Superior temporal gyrus (tissue), 1 donor: ENCODE measurements at regions not wholly inside any gene's neighbourhood (a gene's known extent, or its start where the extent isn't known, plus 50 kb on each side); places are given as distances from the start of the nearest gene placed in this dataset.

ENCODE experiments used
- DNase-seq: peaks from one replicate; pipeline ENCODE4 v3.0.0-alpha.2; 2016; ENCODE audit errors: extremely low spot score

- DNase-seq: peak; percentile 72
Measured at GRCh38 chr3:22937536-22937935, 265.6 kb upstream of the UBE2E2 start.

DNA sequence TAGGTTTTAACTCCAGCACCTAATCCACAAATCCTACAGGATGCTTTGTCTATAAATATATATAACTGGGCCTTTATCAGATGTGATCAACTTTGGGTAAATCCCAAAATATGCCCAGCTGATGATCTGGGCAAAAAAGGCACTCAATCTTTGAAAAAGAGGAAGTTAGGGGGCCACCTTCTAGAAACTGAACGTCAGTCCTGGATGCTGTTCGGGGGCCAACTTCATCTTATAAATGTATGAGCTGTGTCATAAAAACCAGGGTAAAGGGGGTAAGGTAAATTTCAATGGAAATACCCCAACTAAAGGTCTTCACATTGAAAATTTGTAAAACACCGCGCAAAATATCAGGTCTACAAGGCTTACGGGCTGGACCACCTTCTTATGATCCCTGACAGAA is 264.4 kb upstream of the UBE2E2 start:
- peak; percentile 20 for DNase-seq

- DNase-seq: peak; percentile 73
Measured at GRCh38 chr3:22939349-22939748, 263.8 kb upstream of the UBE2E2 start.

- no peak for DNase-seq
Measured at GRCh38 chr3:22940285-22940684, 262.8 kb upstream of the UBE2E2 start.

- no peak for DNase-seq
Measured at GRCh38 chr3:22942981-22943380, 260.1 kb upstream of the UBE2E2 start.

DNA sequence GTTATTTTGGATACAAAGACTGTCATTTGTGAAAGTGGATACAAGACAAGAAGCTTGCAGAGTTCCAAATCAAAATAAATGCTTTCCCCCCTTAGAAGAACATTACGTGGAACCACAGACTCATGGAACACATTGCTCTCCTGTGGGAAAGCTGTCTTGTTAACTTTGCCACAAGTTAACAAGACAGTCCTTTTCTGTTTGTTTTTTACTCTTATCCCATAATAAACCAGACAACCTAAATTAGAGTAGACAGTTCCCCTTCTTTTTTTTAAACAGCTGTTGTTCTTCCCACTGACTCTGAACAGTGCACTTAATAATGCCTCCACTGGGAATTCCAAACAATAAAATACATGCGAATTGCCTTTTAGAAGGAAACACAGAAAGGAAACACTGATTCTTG is 255.3 kb upstream of the UBE2E2 start:
- DNase-seq: no peak

DNA sequence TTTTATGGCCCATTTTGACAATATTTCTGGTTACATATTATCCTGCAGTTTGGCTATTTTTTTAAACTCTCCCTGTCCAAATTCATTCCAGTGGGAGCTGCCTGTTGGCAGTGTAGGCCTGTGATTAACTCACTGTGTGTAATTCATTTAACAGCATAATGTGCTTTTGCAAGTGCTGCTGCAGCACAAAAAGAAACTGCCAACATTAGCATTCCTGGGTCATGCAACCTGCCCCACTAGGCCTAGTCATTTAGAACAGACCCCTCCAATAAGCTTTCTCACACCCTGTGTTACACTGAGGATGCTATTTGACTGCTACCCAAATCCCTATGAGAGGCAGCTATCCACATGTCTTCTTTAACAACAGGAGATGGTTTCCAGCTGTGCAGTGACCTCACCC is 251.2 kb upstream of the UBE2E2 start:
- peak; percentile 37 for DNase-seq

DNA sequence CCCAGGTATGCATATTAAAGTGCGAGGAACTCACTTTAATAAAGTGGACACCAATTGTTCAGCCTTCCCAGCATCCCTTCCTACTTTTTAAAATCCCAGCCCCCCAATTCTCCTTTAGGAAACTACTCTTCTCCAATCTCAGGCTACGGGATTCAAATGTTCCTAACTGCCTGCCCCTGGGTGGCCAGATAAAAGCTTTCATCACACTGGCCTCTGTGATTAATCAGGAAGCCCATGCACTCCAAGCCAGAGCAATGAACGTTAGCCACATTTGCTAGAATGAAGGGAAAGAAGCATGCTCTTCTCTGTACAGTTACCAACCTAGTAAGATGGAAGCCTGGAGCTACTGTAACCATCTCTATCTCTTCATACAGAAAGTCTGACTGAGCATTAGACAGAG is 250.3 kb upstream of the UBE2E2 start:
- DNase-seq: no peak

DNA sequence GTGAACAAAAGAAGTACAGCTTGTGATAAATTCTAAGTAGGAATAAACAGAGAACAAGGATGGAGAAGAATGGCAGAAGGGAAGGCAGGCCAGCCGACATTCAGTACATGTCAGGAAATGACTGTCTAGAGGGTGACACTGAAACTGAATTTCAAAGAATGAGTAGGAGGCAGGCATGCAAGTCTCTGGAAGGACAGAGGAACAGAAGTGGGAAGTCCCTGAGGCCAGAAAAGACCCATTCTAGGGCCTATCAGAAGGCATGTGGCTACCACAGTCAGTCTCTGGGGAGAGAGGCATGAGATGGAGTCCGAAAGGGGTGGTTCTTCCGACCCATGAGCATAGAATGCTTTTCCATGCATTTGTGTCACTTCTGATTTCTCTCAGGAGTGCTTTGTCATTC is 243.5 kb upstream of the UBE2E2 start:
- DNase-seq: peak; percentile 34

DNA sequence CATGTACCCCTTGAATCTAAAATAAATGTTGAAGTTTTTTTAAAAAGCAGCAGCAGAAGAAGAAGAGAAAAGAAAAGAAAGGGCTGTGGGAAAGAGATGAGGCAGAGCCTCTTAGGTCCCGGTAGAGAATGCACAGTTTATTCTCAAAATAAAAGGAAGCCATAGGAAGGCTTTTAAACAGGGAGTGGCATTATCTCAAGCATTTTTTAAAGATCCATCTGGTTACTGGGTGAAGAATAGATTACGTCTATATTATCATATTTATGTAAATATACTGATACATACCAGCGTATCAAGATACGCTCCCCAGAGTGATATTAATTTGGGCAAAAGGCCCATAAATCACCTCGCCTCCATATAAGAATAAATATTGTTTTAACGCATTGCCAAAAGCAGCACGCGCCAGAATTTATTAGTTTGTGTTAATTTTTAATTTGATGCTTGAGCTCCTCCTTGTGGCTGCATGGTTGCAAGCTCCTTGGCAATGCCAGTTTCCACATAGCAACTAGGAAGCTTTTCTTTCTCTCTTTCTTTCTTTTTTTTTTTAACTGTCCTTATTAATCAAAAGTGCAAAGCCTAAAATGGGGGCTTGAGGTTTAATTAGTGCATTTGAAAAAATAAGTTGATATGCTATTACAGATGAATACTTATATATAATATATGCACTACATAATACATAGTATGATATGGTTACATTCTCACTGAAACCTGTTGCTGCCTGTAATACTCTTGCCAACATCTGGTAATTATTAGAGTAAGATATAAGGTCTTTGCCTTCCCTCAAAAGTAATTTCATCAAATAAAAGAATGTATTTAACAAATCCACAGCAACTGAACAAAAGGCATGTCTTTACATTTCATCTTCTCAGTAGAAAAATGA is 242.8 kb upstream of the UBE2E2 start:
- peak; percentile 85 for DNase-seq

- no peak for DNase-seq
Measured at GRCh38 chr3:22962244-22962643, 240.9 kb upstream of the UBE2E2 start.

GRCh38 chr3:22966349-22966748 is 236.8 kb upstream of the UBE2E2 start:
- no peak for DNase-seq

DNA sequence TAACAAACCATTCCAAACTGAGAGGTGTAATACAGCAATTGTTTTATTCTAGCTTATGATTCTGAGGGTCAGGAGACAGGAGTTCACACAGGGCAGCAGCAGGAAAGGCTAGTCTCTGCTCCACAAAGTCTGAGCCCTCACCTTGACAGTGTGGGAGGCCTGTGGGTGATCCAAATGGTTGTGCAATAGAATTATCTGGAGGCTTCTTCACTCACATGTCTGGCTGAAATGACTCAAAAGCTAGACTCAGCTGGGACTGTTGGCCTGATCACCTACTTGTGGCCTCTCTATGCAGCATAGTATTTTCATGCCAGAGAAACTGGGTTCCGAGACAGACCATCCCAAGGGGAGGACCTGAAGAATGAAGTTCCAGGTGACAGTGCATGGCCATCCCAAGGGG is 233.9 kb upstream of the UBE2E2 start:
- DNase-seq: no peak

GRCh38 chr3:22971497-22971896 is 231.6 kb upstream of the UBE2E2 start:
- DNase-seq: no peak

- DNase-seq: no peak
Measured at GRCh38 chr3:22977042-22977441, 226.1 kb upstream of the UBE2E2 start.

- DNase-seq: no peak
Measured at GRCh38 chr3:22977650-22978289, 225.4 kb upstream of the UBE2E2 start.

GRCh38 chr3:22979581-22979980 is 223.5 kb upstream of the UBE2E2 start:
- DNase-seq: no peak

DNA sequence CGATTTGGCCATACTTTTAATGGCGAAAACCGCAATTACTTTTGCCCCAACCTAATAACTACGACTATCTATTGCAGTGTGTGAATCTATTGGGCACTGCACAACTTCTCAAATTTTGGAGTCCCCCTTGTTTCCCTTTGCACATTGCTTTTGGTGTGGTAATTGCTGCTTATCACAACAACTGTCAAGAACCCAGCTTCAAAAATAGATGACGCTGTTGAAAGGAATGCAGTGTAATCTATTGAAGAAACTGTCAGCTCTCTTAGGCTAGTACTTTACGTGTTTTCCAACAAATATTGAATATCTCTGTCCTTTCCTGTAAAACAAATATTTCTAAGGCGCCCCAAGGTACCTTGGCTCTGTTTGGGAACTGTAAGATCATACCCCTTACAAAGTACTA is 222.8 kb upstream of the UBE2E2 start:
- DNase-seq: no peak

DNA sequence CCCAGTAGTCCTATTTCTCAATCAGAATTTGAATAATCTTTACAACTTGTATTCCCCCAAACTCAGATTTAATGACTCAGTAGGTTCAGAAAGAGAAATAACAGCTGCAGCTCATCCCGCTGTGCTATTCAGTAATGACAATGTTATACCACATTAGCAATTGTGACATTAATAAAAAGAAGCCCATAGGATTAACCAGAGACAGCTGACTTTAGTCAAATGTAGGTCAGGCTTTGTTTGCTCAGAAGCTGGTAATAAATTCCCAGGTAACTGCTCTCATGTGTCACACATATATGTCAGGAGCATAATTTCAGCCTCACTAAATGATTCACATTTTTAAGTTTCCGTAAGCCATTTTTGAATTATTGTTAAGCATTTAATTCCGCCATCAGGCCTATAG is 222.0 kb upstream of the UBE2E2 start:
- DNase-seq: no peak

- DNase-seq: no peak
Measured at GRCh38 chr3:22981861-22982260, 221.3 kb upstream of the UBE2E2 start.

DNA sequence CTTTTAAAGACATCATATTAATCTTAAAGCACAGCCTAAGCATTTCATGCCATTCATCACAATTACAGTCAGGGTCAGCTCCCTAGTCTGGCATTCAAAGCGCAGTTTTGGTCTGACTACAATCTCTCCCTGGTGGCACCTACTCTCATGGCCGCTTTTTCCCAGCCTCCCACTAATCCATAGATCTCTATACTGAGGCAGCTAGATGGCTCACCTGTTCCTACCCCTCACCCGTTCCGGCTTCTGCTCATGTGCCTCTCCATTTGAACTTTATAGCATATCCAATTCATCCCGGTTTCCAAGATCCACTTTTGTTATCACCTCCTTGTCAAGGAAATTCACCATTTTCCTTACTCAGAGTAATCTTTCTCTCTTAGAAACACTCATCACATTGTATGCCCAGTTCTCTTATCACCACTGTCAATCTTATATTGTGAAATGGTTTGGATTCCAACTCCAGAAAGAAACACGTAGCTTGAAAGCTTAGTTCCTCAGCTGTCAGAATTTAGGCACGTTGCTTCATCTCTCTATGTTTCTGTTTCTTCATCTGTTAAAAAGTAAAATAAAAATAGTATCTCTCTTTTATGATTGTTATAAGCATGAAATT is 220.0 kb upstream of the UBE2E2 start:
- DNase-seq: no peak

DNA sequence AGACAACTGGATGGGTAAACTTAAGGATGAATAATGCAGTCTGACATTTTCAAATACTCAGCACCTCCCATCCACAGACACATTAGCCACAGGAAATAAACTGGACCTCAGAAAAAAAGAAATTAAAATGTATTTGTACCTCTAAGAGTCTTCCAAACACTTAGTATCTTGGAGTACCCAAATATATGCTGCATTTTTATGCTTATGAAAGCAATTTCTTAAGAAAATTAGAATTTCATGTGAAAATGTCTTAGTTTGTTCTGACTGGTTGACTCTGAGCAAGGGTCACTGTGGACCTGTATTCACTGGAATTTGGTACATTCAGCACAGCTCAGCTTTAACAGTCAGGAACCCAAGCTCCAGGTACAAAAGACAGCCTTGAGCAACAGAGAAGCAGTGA is 216.2 kb upstream of the UBE2E2 start:
- DNase-seq: no peak

DNA sequence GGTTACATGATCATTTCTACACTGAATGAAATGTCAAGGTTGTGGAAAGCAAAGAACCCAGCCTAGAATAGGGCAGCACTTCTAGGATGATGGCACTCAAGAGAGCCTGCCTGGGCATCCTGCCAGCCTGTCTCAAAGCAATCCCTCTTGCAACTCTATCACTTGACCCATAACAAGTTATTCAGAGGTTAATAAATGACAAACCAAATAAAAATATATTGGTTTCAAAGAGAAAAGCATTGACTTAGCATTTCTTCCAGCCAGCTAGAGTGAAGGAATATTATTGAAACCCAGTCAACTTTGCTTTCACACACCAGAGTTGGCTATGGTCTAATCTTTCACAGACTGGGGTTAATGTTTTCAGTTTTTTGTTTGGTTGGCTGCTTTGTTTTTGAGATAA is 214.6 kb upstream of the UBE2E2 start:
- no peak for DNase-seq
